DND-41 (cell line): ENCODE measurements at regions not wholly inside any gene's neighbourhood (a gene's known extent, or its start where the extent isn't known, plus 50 kb on each side); places are given as distances from the start of the nearest gene placed in this dataset.

Experiments
- ATAC-seq: fragments of 200-7000 bp; cut with Tn5 transposase; 3 replicates; pipeline ENCODE4 v1.9.1; 2021; ENCODE audit warnings: low read depth; ENCODE audit not compliant: insufficient read depth
- DNase-seq: peaks from one replicate; pipeline ENCODE4 v3.0.0-alpha.2; 2020
- H2AFZ ChIP-seq: 2 replicates; pipeline ENCODE4 v1.6.0; 2012; ENCODE audit warnings: low read depth, low read length
- H3K27ac ChIP-seq: 2 replicates; pipeline ENCODE4 v1.5.1; 2012; ENCODE audit warnings: low read length, inconsistent platforms
- H3K27me3 ChIP-seq: fragments of 200-600 bp; sonication (generic); 2 replicates; pipeline ENCODE4 v1.6.0; 2012; ENCODE audit warnings: low read length, mild to moderate bottlenecking, inconsistent platforms; ENCODE audit not compliant: insufficient read depth, poor library complexity
- H3K36me3 ChIP-seq: 2 replicates; pipeline ENCODE4 v1.5.1; 2012; ENCODE audit warnings: low read length, inconsistent platforms; ENCODE audit not compliant: insufficient read depth
- H3K4me1 ChIP-seq: 2 replicates; pipeline ENCODE4 v1.5.1; 2012; ENCODE audit warnings: mild to moderate bottlenecking, low read length; ENCODE audit not compliant: insufficient read depth
- H3K4me2 ChIP-seq: 2 replicates; pipeline ENCODE4 v1.6.0; 2012; ENCODE audit warnings: mild to moderate bottlenecking, moderate library complexity, low read length, inconsistent platforms; ENCODE audit not compliant: insufficient read depth
- H3K4me3 ChIP-seq, 2 experiments: fragments of 200-600 bp in 1 of 2; shearing (Covaris generic) in 1 of 2; 2 replicates each; pipeline ENCODE4 v1.5.1; 2012 to 2016; ENCODE audit warnings: inconsistent platforms in 2 of 2, low read length in 2 of 2, mild to moderate bottlenecking in 2 of 2, low read depth in 1 of 2, moderate library complexity in 1 of 2
- H3K79me2 ChIP-seq: 2 replicates; pipeline ENCODE4 v1.6.0; 2012; ENCODE audit warnings: low read length, inconsistent platforms; ENCODE audit not compliant: insufficient read depth
- H3K9ac ChIP-seq: 2 replicates; pipeline ENCODE4 v1.6.0; 2012; ENCODE audit warnings: low read depth, mild to moderate bottlenecking, inconsistent platforms, low read length, moderate library complexity
- H3K9me3 ChIP-seq: 2 replicates; pipeline ENCODE4 v1.5.1; 2012; ENCODE audit warnings: low read length, moderate library complexity, mild to moderate bottlenecking, inconsistent platforms; ENCODE audit not compliant: insufficient read depth, severe bottlenecking
- H4K20me1 ChIP-seq: 2 replicates; pipeline ENCODE4 v1.6.0; 2012; ENCODE audit warnings: low read length; ENCODE audit not compliant: insufficient read depth
- EZH2 ChIP-seq: IDR thresholded peaks from 3 replicates; pipeline ENCODE4 v1.6.1; 2012; ENCODE audit warnings: borderline replicate concordance, low read depth, mild to moderate bottlenecking, moderate library complexity, low read length, inconsistent platforms; ENCODE audit not compliant: severe bottlenecking
- TF ChIP-seq, protein P1 (sequence below): IDR thresholded peaks from 2 replicates; pipeline ENCODE4 v1.5.1; 2012; ENCODE audit warnings: borderline replicate concordance, low read length, moderate library complexity, mild to moderate bottlenecking; ENCODE audit not compliant: poor library complexity, severe bottlenecking; ENCODE audit errors: extremely low read depth

DNA sequence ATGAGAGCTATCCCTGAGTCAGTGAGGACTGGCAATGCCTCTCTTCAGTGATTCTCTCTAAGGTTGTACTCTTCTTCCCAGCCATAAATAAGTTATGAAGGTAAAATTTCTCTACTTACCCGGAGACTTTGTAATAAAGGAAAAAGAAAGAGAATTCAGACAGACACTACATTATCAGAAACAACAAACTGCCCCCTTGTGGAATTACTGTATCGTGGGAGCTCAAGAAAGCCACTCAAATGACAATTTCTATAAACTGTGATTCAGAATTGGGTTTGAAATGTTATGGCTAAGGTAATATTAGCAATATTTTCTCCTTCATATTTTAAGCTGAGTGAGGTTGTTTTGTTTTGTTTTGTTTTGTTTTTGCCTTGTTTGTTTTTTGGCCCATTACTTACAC, 155.8 kb upstream of the TANK start:
- H3K27ac ChIP-seq, result no peak overlapping the region
- no peaks in the 10 kb centered on the region for H3K36me3 ChIP-seq
- ATAC-seq, result no peak
- H3K4me2 ChIP-seq, result no peak overlapping the region
- H3K79me2 ChIP-seq, result no peaks in the 10 kb centered on the region
- no peaks in the 10 kb centered on the region for H4K20me1 ChIP-seq
- H3K9me3 ChIP-seq, result no peaks in the 10 kb centered on the region
- H3K9ac ChIP-seq, result no peak overlapping the region
- H3K4me3 ChIP-seq, result no peak overlapping the region
- no peak for DNase-seq
- H2AFZ ChIP-seq, result no peak overlapping the region
- no peaks in the 10 kb centered on the region for H3K4me1 ChIP-seq
- TF ChIP-seq EZH2, result no peak
- TF ChIP-seq, protein P1, sequence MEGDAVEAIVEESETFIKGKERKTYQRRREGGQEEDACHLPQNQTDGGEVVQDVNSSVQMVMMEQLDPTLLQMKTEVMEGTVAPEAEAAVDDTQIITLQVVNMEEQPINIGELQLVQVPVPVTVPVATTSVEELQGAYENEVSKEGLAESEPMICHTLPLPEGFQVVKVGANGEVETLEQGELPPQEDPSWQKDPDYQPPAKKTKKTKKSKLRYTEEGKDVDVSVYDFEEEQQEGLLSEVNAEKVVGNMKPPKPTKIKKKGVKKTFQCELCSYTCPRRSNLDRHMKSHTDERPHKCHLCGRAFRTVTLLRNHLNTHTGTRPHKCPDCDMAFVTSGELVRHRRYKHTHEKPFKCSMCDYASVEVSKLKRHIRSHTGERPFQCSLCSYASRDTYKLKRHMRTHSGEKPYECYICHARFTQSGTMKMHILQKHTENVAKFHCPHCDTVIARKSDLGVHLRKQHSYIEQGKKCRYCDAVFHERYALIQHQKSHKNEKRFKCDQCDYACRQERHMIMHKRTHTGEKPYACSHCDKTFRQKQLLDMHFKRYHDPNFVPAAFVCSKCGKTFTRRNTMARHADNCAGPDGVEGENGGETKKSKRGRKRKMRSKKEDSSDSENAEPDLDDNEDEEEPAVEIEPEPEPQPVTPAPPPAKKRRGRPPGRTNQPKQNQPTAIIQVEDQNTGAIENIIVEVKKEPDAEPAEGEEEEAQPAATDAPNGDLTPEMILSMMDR, result peak; percentile 59
- H3K27me3 ChIP-seq, result no peaks in the 10 kb centered on the region

DNA sequence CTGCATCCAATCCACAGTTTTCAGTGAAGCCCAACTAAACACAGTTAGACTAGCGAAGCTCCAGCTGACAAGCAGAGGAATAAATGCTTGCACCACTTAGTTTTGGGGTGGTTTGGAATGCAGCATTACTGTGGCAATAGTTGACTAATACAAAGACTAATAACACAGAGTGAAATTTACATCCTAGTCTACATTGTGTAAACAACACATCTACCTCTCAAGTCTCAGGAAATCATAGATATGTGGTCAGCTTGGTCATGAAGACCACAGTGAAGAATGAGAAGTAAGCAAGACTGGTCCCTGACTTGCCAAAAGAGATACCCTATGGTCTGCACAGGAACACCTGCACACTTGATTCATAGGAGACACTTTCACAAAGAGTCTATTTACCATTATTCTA, 155.1 kb upstream of the TANK start:
- TF ChIP-seq, protein P1, result no peak
- no peak for TF ChIP-seq EZH2
- DNase-seq (no peak), ATAC-seq (no peak; the same call in 2 of the 3 replicates)
- Histone ChIP-seq H3K4me1 (no peaks in the 10 kb centered on the region), H4K20me1 (no peaks in the 10 kb centered on the region), H3K4me2 (no peak overlapping the region), H3K4me3 (no peak overlapping the region), H3K9ac (no peak overlapping the region), H3K79me2 (no peaks in the 10 kb centered on the region), H3K27me3 (no peaks in the 10 kb centered on the region), H2AFZ (no peak overlapping the region), H3K9me3 (no peaks in the 10 kb centered on the region), H3K36me3 (no peaks in the 10 kb centered on the region), H3K27ac (no peak overlapping the region)

DNA sequence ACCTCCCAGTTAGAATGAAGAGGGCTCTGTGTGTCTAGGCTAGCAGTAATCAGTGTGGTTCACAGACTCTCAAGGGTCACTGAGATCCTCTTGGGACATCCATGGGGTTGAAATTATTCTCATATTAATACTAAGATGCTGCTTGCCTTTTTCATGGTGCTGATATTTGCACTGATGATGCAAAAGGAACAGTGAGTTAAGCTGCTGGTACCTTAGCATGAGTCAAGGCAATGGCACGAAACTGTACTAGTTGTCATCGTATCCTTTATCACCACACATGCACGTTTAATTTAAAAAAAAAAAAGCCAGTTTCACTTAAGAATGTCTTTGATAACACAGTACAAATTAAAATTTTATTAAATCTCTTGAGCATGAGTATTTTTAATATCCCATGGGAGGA, 151.9 kb upstream of the TANK start:
- no peaks in the 10 kb centered on the region for H3K79me2 ChIP-seq
- DNase-seq (no peak), ATAC-seq (no peak)
- H3K36me3 ChIP-seq, result no peaks in the 10 kb centered on the region
- no peaks in the 10 kb centered on the region for H3K9me3 ChIP-seq
- H3K27ac ChIP-seq, result no peak overlapping the region
- no peak for TF ChIP-seq EZH2
- TF ChIP-seq, protein P1, result no peak
- no peaks in the 10 kb centered on the region for H4K20me1 ChIP-seq
- H2AFZ ChIP-seq, result no peak overlapping the region
- no peaks in the 10 kb centered on the region for H3K4me1 ChIP-seq
- H3K27me3 ChIP-seq, result no peaks in the 10 kb centered on the region
- H3K9ac ChIP-seq, result no peak overlapping the region
- no peak overlapping the region for H3K4me3 ChIP-seq
- H3K4me2 ChIP-seq, result no peak overlapping the region

DNA sequence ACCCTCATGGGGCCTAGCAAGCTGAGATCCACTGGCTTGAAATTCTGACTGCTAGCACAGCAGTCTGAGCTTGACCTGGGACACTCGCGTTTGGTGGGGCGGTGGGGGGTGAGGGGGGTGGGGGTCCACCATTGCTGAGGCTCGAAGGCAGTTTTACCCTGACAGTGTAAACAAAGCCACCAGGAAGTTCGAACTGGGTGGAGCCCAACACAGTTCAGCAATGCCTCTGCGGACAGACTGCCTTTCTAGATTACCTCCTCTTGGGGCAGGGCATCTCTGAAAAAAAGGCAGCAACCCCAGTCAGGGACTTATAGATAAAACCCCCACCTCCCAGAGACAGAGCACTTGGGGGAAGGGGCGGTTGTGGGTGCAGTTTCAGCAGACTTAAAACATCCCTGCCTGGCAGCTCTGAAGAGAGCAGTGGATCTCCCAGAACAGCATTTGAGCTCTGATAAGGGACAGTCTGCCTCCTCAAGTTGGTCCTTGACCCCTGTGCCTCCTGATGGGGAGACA, 149.7 kb upstream of the TANK start:
- Histone ChIP-seq H3K79me2 (no peaks in the 10 kb centered on the region), H3K36me3 (no peaks in the 10 kb centered on the region), H3K27ac (no peak overlapping the region), H4K20me1 (no peaks in the 10 kb centered on the region), H3K27me3 (no peaks in the 10 kb centered on the region), H3K9ac (no peak overlapping the region), H3K4me3 (no peak overlapping the region), H3K4me1 (no peaks in the 10 kb centered on the region), H3K9me3 (no peaks in the 10 kb centered on the region), H3K4me2 (no peak overlapping the region), H2AFZ (no peak overlapping the region)
- TF ChIP-seq EZH2, result no peak
- TF ChIP-seq, protein P1, result no peak
- ATAC-seq, result no peak
- DNase-seq, result no peak
